Muscle layer of colon (tissue), 2 donors: ENCODE measurements at regions not wholly inside any gene's neighbourhood (a gene's known extent, or its start where the extent isn't known, plus 50 kb on each side); places are given as distances from the start of the nearest gene placed in this dataset.
"Not testable (repeated sequence)": the region's sequence is repeated elsewhere in the genome, so short reads cannot be mapped to it uniquely, and the experiment has no call there.

Experiments used
- H3K27ac ChIP-seq: one replicate; pipeline ENCODE4 v1.7.0; 2013; ENCODE audit warnings: low read depth, mild to moderate bottlenecking, low read length, moderate library complexity
- H3K27me3 ChIP-seq, 2 donors: one replicate each; pipeline ENCODE4 v1.7.0; 2013; ENCODE audit warnings: low read length in 2 of 2, mild to moderate bottlenecking in 2 of 2; ENCODE audit not compliant: insufficient read depth in 2 of 2, control insufficient read depth in 1 of 2
- H3K36me3 ChIP-seq: one replicate; pipeline ENCODE4 v1.7.0; 2013; ENCODE audit warnings: mild to moderate bottlenecking, low read length; ENCODE audit not compliant: insufficient read depth
- H3K4me1 ChIP-seq: one replicate; pipeline ENCODE4 v1.7.0; 2013; ENCODE audit warnings: mild to moderate bottlenecking, low read length; ENCODE audit not compliant: insufficient read depth
- H3K4me3 ChIP-seq, 2 donors: one replicate each; pipeline ENCODE4 v1.7.0; 2013; ENCODE audit warnings: low read length in 2 of 2, low read depth in 1 of 2, mild to moderate bottlenecking in 1 of 2, moderate library complexity in 1 of 2
- H3K9ac ChIP-seq: one replicate; pipeline ENCODE4 v1.7.0; 2013; ENCODE audit warnings: low read length
- H3K9me3 ChIP-seq: one replicate; pipeline ENCODE4 v1.7.0; 2013; ENCODE audit warnings: mild to moderate bottlenecking, low read length
- donor health status: abdominal sarcoma.
- donor health status: Adenocarcinoma of cecum.

DNA sequence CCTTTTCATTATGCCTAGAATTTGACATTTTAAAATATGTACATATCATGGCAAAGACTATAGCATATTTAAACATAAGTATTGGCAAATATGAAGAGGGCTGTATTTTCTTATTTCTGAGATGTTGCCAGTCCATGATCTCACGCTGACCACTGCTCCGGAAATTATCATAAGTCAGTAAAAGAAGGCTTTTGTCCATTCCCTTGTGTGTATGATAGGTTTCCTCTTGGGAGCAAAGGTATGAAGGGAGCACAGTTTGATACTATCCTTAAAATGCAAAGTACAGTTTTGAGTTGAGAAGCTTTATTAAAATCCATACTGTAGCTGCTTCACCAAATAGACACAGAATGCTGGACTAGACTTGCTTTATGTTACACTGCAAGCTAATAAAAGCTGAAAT, 52.6 kb upstream of the AGA start:
- H3K27me3 ChIP-seq: no peaks in the 10 kb centered on the region
- no peak overlapping the region for H3K27ac ChIP-seq
- no peaks in the 10 kb centered on the region for H3K36me3 ChIP-seq
- H3K4me1 ChIP-seq: no peaks in the 10 kb centered on the region
- no peak overlapping the region for H3K4me3 ChIP-seq
- no peaks in the 10 kb centered on the region for H3K9me3 ChIP-seq
- no peak overlapping the region for H3K9ac ChIP-seq

DNA sequence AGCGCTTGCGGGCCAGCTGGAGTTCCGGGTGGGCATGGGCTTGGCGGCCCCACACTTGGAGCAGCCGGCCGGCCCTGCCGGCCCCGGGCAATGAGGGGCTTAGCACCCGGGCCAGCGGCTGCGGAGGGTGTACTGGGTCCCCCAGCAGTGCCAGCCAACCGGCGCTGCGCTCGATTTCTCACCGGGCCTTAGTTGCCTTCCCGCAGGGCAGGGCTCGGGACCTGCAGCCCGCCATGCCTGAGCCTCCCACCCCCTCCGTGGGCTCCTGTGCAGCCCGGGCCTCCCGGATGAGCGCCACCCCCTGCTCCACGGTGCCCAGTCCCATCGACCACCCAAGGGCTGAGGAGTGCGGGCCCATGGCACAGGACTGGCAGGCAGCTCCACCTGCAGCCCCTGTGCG, 53.4 kb upstream of the AGA start:
- H3K36me3 ChIP-seq, H3K4me3 ChIP-seq, H3K9me3 ChIP-seq, H3K27ac ChIP-seq, H3K27me3 ChIP-seq, H3K9ac ChIP-seq, H3K4me1 ChIP-seq: not testable (repeated sequence)

DNA sequence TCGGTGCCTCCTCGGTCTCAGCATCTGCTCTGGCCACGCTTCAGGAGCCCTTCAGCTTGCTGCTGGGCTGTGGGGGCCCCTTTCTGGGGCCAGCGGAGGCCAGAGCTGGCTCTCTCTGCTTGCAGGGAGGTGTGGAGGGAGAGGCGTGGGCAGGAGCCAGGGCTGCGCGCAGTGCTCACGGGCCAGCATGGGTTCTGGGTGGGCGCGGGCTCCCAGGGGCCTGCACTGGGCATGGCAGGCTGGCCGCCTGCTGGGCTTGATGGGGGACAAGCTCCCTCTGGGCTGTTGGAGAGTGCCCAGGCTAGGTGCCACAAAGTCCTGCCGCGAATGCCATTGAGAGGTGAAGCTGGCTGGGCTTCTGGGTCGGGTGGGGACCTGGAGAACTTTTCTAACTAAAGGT, 57.3 kb upstream of the AGA start:
- Histone ChIP-seq H3K36me3 (no peaks in the 10 kb centered on the region), H3K9ac (no peak overlapping the region), H3K9me3 (no peaks in the 10 kb centered on the region), H3K4me3 (no peak overlapping the region), H3K27me3 (no peaks in the 10 kb centered on the region), H3K4me1 (no peaks in the 10 kb centered on the region), H3K27ac (no peak overlapping the region)

- no peak overlapping the region for H3K9ac ChIP-seq
- no peaks in the 10 kb centered on the region for H3K4me1 ChIP-seq
- no peaks in the 10 kb centered on the region for H3K27me3 ChIP-seq
- no peaks in the 10 kb centered on the region for H3K9me3 ChIP-seq
- no peak overlapping the region for H3K27ac ChIP-seq
- no peaks in the 10 kb centered on the region for H3K36me3 ChIP-seq
- no peak overlapping the region for H3K4me3 ChIP-seq
Observed at GRCh38 chr4:177505171-177505615, 63.0 kb upstream of the AGA start.

DNA sequence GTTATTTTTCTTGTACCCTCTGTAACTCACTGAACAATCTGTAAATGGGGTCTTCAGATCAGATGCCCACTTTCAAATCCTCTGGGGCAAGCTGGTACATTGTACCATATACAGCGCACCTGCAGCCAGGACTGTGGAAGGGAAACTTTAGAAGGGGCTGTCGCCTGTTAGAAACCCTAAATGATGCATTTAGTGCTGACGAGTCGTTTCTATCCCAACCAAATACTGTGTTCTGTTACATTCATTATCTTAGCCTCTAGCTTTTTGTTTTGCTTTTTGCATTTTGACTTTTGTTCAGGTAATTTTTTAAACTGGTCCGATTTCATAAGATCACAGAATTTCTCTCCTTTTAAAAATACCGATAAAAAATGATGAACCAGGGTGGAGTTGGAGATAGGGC, 66.4 kb upstream of the AGA start:
- Histone ChIP-seq H3K4me1 (no peaks in the 10 kb centered on the region), H3K9me3 (no peaks in the 10 kb centered on the region), H3K27ac (no peak overlapping the region), H3K27me3 (no peaks in the 10 kb centered on the region), H3K9ac (no peak overlapping the region), H3K36me3 (no peaks in the 10 kb centered on the region), H3K4me3 (no peak overlapping the region)

DNA sequence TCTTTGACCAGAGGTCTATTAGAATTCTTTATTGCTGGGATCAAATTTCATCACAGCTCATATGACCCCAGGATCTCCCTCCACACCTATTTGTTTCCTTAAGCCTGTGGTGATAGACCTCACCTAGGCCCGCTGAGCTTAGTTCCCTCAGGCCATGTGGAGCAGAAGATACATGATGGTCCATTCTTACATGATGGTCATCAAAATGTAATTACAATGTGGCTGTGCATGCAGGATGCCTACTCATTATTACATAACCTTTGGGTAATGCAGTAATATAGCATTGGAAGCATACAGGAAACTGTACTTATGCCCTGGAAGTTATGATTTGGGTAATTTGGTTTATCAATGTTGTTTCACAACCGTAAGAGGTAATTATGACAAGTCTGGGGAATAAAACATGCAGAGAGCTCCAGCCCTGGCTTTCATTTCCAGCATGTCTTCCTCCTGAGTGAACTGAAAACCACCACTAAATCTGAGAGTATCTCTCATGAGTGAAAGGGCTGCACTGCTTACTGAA, 67.0 kb upstream of the AGA start:
- no peaks in the 10 kb centered on the region for H3K36me3 ChIP-seq
- no peak overlapping the region for H3K27ac ChIP-seq
- H3K9ac ChIP-seq: no peak overlapping the region
- no peaks in the 10 kb centered on the region for H3K27me3 ChIP-seq
- no peaks in the 10 kb centered on the region for H3K4me1 ChIP-seq
- no peaks in the 10 kb centered on the region for H3K9me3 ChIP-seq
- H3K4me3 ChIP-seq: no peak overlapping the region

DNA sequence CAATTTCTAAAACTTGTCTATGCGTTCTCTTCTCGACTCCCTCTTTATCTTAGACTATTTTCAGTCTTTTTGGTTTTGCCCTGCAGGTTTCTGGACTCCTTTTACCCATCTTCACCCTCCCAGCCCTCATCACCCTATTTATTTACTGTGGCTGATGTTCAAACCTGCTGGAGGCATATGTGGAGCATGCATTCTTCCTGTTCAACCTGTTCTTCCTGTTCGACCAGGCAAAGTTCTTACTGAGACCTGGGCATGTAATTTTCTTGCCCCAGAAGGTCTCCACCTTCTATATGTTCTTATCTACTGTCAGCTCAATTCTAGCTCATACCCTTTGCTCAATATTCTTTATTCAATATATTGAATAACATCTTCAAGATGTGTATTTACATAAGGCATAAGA, 69.4 kb upstream of the AGA start:
- Histone ChIP-seq H3K36me3 (no peaks in the 10 kb centered on the region), H3K27me3 (no peaks in the 10 kb centered on the region), H3K9ac (no peak overlapping the region), H3K9me3 (no peaks in the 10 kb centered on the region), H3K27ac (no peak overlapping the region), H3K4me1 (no peaks in the 10 kb centered on the region), H3K4me3 (no peak overlapping the region)

GRCh38 chr4:177512646-177513045, 70.4 kb upstream of the AGA start:
- H3K4me3 ChIP-seq: no peak overlapping the region
- H3K27me3 ChIP-seq: no peaks in the 10 kb centered on the region
- no peak overlapping the region for H3K9ac ChIP-seq
- H3K27ac ChIP-seq: no peak overlapping the region
- no peaks in the 10 kb centered on the region for H3K36me3 ChIP-seq
- H3K9me3 ChIP-seq: no peaks in the 10 kb centered on the region
- no peaks in the 10 kb centered on the region for H3K4me1 ChIP-seq

DNA sequence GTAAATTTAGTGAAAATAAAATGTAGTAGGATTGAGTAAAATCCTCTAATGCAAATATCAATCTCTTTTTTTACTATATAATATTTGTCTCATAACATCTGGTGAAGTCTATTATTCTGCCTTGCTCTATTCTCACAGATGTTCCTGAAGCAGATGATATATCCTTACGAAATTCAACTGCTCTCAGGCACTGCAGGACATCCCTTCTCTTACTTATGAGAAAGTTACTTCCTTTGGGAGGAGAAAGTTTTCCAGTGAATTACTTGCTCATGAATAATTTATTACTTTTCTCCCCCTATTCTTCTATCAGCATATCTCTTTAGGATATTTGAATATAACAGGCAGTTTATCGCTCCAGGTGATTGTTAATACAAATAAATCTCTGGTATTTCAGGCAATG, 75.6 kb upstream of the AGA start:
- no peaks in the 10 kb centered on the region for H3K27me3 ChIP-seq
- H3K4me1 ChIP-seq: no peaks in the 10 kb centered on the region
- no peak overlapping the region for H3K4me3 ChIP-seq
- no peaks in the 10 kb centered on the region for H3K9me3 ChIP-seq
- no peak overlapping the region for H3K27ac ChIP-seq
- no peak overlapping the region for H3K9ac ChIP-seq
- H3K36me3 ChIP-seq: no peaks in the 10 kb centered on the region

DNA sequence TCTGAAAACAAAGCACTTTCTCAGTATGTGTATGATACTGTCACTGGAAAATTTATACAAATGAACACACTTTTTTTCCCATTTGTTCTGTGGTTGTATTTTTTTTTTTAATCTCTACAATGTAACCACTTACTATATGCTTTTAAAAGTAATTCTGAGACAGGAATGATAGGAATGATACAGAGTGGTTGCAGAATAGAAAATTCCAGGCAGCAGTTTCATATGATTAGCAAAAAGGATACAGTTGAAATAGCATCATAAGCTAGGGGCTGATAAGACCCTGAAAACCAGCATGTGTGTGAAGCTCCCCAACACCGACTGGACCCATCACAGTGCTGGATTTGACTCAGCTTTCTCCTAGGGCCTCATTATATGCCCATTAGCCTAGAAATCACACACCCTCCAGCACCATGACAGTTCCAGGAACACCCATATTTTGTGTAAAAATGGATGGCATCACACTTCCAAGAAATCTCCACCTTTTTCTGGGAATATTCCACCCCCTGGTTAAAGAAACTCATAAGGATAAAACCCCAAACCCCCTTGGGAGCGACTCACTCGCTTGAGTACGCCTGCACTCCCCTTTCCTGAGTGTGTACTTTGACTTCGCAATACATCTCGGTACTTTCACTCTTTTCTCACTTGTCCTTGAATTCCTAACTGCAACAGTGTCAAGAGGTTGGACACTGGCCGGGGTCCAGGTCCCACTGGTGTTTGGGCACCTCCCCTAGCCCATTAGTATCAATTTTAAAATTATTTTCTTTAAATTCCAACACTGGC, 77.4 kb upstream of the AGA start:
- Histone ChIP-seq H3K27me3 (no peaks in the 10 kb centered on the region), H3K4me1 (no peaks in the 10 kb centered on the region), H3K4me3 (no peak overlapping the region), H3K9me3 (no peaks in the 10 kb centered on the region), H3K9ac (no peak overlapping the region), H3K36me3 (no peaks in the 10 kb centered on the region), H3K27ac (no peak overlapping the region)

GRCh38 chr4:177528620-177529019, 86.4 kb upstream of the AGA start:
- Histone ChIP-seq H3K4me3 (no peak overlapping the region), H3K9me3 (no peaks in the 10 kb centered on the region), H3K27me3 (no peaks in the 10 kb centered on the region), H3K4me1 (no peaks in the 10 kb centered on the region), H3K9ac (no peak overlapping the region), H3K36me3 (no peaks in the 10 kb centered on the region), H3K27ac (no peak overlapping the region)

DNA sequence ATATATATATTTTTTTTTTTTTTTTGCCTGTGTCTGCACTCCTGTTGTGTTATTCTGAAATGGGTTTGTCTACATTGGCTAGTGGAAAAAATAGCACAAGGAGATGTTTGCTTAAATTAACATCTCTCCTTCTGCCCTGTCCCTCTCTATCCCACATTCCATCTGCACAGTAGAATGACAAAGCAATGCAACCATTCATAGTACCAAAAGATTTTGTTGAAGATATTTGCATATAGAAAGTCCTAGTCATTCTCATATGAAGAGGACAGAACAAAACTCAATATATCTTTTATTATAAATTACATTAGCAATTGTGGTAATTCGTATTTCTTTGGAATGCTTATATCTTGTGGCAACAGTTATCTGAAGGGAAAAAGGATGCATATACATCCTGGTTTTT, 88.3 kb upstream of the AGA start:
- no peak overlapping the region for H3K27ac ChIP-seq
- no peaks in the 10 kb centered on the region for H3K36me3 ChIP-seq
- H3K4me1 ChIP-seq: no peaks in the 10 kb centered on the region
- H3K27me3 ChIP-seq: no peaks in the 10 kb centered on the region
- H3K4me3 ChIP-seq: no peak overlapping the region
- H3K9ac ChIP-seq: no peak overlapping the region
- H3K9me3 ChIP-seq: no peaks in the 10 kb centered on the region
